ENCODE measurements at regions not wholly inside any gene's neighbourhood (a gene's known extent, or its start where the extent isn't known, plus 50 kb on each side); places are given as distances from the start of the nearest gene placed in this dataset.
A peak's percentile ranks its signal among the peaks of the same experiment; 100 is the strongest.

- TF ChIP-seq ZFP30 (CRISPR knock-in tag; IDR thresholded peaks at IDR 0.05; ENCODE audit: borderline replicate concordance) (no peak), NFIC (IDR thresholded peaks at IDR 0.05) (no peak), ZNF518B (CRISPR knock-in tag; IDR thresholded peaks at IDR 0.05) (no peak), ZNF274 (IDR thresholded peaks at IDR 0.05; ENCODE audit: borderline replicate concordance, low read depth, low read length) (no peak)
These were observed 96.6 kb downstream of the SPTSSA start (continued) for GRCh38 chr14:34365309-34365915.

GRCh38 chr14:34364201-34364600, 97.8 kb downstream of the SPTSSA start:
- Histone ChIP-seq H3K27me3 (ENCODE audit: control insufficient read depth in 2 of 2, insufficient read depth in 2 of 2, low read length in 2 of 2) (peaks cover 0 to 5% of the 10 kb centered on the region in 2 experiments; a peak in 4 of 5 replicates), H4K20me1 (replicated peaks; ENCODE audit: control insufficient read depth, insufficient read depth, low read length) (no peaks in the 10 kb centered on the region), H3K9ac (ENCODE audit: insufficient read depth in 1 of 2, low read depth in 2 of 2, low read length in 2 of 2) (no peak overlapping the region), H3K9me3 (replicated peaks; ENCODE audit: control insufficient read depth, insufficient read depth, low read depth, low read length) (no peaks in the 10 kb centered on the region), H3K79me2 (ENCODE audit: control insufficient read depth, insufficient read depth, low read length) (no peaks in the 10 kb centered on the region), H3K9me1 (ENCODE audit: control insufficient read depth, insufficient read depth, low read length) (no peaks in the 10 kb centered on the region), H3K27ac (ENCODE audit: extremely low read depth, low read depth, low read length) (no peak overlapping the region), H2AFZ (ENCODE audit: low read depth, low read length) (no peak overlapping the region), H3K4me1 (replicated peaks in 1 of 2; ENCODE audit: control insufficient read depth in 2 of 2, insufficient read depth in 2 of 2, low read length in 2 of 2) (no peaks in the 10 kb centered on the region; a peak in 2 of 5 replicates), H3K4me3 (no peak overlapping the region), H3K4me2 (ENCODE audit: insufficient read depth, low read length) (no peak overlapping the region), H3K36me3 (ENCODE audit: control insufficient read depth, insufficient read depth, low read length) (no peaks in the 10 kb centered on the region)
- DNase-seq (ENCODE audit: extremely low read depth in 1 of 4, low spot score in 3 of 4), result no peak
- in situ Hi-C loops (cut with MboI), result no loop called here
- no TSS peak for BruUV-seq (replicated peaks)
- no peak for FAIRE-seq
- ChIA-PET POLR2A (no interaction called here), CTCF (ENCODE audit: low intra/inter-chr PET ratio) (no interaction called here)
- TF ChIP-seq MECOM (CRISPR knock-in tag; IDR thresholded peaks at IDR 0.05) (no peak), TAF7 (tag; IDR thresholded peaks at IDR 0.05) (no peak)
- TF ChIP-seq, protein P1, sequence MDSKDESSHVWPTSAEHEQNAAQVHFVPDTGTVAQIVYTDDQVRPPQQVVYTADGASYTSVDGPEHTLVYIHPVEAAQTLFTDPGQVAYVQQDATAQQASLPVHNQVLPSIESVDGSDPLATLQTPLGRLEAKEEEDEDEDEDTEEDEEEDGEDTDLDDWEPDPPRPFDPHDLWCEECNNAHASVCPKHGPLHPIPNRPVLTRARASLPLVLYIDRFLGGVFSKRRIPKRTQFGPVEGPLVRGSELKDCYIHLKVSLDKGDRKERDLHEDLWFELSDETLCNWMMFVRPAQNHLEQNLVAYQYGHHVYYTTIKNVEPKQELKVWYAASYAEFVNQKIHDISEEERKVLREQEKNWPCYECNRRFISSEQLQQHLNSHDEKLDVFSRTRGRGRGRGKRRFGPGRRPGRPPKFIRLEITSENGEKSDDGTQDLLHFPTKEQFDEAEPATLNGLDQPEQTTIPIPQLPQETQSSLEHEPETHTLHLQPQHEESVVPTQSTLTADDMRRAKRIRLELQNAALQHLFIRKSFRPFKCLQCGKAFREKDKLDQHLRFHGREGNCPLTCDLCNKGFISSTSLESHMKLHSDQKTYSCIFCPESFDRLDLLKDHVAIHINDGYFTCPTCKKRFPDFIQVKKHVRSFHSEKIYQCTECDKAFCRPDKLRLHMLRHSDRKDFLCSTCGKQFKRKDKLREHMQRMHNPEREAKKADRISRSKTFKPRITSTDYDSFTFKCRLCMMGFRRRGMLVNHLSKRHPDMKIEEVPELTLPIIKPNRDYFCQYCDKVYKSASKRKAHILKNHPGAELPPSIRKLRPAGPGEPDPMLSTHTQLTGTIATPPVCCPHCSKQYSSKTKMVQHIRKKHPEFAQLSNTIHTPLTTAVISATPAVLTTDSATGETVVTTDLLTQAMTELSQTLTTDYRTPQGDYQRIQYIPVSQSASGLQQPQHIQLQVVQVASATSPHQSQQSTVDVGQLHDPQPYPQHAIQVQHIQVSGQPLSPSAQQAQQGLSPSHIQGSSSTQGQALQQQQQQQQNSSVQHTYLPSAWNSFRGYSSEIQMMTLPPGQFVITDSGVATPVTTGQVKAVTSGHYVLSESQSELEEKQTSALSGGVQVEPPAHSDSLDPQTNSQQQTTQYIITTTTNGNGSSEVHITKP (IDR thresholded peaks at IDR 0.05; ENCODE audit: partially characterized antibody), result peak; percentile 49
- 3% methylated on average over 6 of the region's 6 CpGs for WGBS (ENCODE audit: insufficient coverage, low coverage, missing lambda C conversion rate)
- intact Hi-C loops (cut with micrococcal nuclease), result no loop called here
- ATAC-seq, result no peak

Data from K562 (cell line).